IPS-18a (cell line): ENCODE measurements at regions not wholly inside any gene's neighbourhood (a gene's known extent, or its start where the extent isn't known, plus 50 kb on each side); places are given as distances from the start of the nearest gene placed in this dataset.
"Not testable (repeated sequence)": the region's sequence is repeated elsewhere in the genome, so short reads cannot be mapped to it uniquely, and the experiment has no call there.

Experiments used
- H3K27ac ChIP-seq: one replicate; pipeline ENCODE4 v1.5.1; 2013; ENCODE audit warnings: low read length
- H3K27me3 ChIP-seq: one replicate; pipeline ENCODE4 v1.6.1; 2013; ENCODE audit warnings: mild to moderate bottlenecking, low read length; ENCODE audit not compliant: control insufficient read depth, insufficient read depth
- H3K36me3 ChIP-seq: one replicate; pipeline ENCODE4 v1.6.1; 2013; ENCODE audit warnings: low read depth, low read length; ENCODE audit not compliant: control insufficient read depth
- H3K4me1 ChIP-seq: one replicate; pipeline ENCODE4 v1.6.1; 2013; ENCODE audit warnings: low read depth, low read length; ENCODE audit not compliant: control insufficient read depth
- H3K4me3 ChIP-seq: one replicate; pipeline ENCODE4 v1.5.1; 2013; ENCODE audit warnings: low read length
- H3K9ac ChIP-seq: one replicate; pipeline ENCODE4 v1.6.1; 2013; ENCODE audit warnings: mild to moderate bottlenecking, low read length, moderate library complexity
- H3K9me3 ChIP-seq: one replicate; pipeline ENCODE4 v1.6.1; 2013; ENCODE audit warnings: low read depth, low read length; ENCODE audit not compliant: control insufficient read depth

DNA sequence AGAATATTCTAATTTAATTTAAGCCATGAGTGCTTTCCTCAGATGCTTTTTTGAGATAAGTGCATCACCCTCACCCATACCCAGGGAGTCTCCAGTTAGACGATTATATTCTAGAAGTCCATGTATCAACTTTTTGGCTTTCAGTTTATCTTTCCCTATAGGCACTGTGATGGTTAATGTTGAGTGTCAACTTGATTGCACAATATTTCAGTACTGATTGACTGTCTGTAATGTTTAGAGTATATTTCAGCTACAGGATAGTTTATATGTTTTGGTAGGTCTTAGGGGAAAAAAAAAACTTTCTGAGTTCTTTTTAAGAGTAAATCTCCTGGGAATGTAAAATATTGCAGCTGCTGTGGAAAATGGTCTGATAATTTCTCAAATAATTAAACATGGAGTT is 535.4 kb downstream of the ADRA2A start:
- H3K27me3 ChIP-seq, result no peaks in the 10 kb centered on the region
- H3K27ac ChIP-seq, result no peak overlapping the region

DNA sequence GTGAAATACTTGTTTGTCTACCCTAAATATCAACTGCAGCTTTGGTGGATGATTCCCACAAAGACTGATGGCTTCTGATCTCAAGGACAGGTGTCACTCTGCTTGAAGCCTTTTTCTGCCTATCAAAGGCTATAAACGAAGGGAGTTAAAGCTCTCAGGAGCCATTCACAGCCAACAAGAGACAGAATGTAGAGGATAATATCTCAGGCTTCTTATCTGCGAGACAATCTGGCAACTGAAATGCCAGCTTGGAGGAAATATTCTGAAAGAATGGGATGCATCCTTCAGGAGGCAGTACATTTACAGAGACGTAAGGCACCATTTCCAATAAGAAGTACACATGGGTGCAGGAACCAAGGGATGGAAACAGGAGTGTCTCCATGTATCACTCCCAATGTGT is 549.4 kb downstream of the GPAM start:
- H3K9me3 ChIP-seq, result peaks cover 7% of the 10 kb centered on the region
- no peaks in the 10 kb centered on the region for H3K36me3 ChIP-seq
- no peak overlapping the region for H3K9ac ChIP-seq
- H3K27me3 ChIP-seq, result no peaks in the 10 kb centered on the region
- H3K27ac ChIP-seq, result no peak overlapping the region
- H3K4me3 ChIP-seq, result no peak overlapping the region
- H3K4me1 ChIP-seq, result no peaks in the 10 kb centered on the region

More for the DNA sequence above, 535.4 kb downstream of the ADRA2A start:
- no peaks in the 10 kb centered on the region for H3K9me3 ChIP-seq
- H3K9ac ChIP-seq, result no peak overlapping the region
- H3K4me1 ChIP-seq, result peaks cover 5% of the 10 kb centered on the region
- no peak overlapping the region for H3K4me3 ChIP-seq
- H3K36me3 ChIP-seq, result no peaks in the 10 kb centered on the region

DNA sequence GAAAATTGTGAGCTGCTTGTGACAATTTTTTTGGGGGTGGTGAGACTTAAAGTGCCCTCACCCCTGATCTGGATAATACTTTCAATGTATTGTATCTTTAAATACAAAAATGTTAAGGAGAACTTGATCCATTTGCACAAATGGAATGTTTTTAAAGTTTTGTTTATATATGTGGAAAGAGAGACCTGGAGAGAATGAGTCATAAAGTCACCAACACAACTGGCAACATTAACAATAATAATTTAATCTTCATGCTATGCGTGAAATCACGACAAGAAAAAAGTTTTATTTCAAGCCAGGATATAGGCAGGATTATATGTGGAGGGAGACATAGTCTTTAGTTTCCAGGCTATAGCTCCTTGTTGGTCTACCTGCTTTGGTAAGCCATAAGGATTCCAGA is 537.5 kb downstream of the GPAM start:
- Histone ChIP-seq H3K36me3 (no peaks in the 10 kb centered on the region), H3K9me3 (no peaks in the 10 kb centered on the region), H3K4me3 (no peak overlapping the region), H3K27me3 (no peaks in the 10 kb centered on the region), H3K9ac (no peak overlapping the region), H3K27ac (no peak overlapping the region), H3K4me1 (no peaks in the 10 kb centered on the region)

GRCh38 chr10:111648046-111648445 is 535.5 kb downstream of the GPAM start:
- Histone ChIP-seq H3K36me3 (no peaks in the 10 kb centered on the region), H3K4me1 (no peaks in the 10 kb centered on the region), H3K27ac (no peak overlapping the region), H3K9ac (no peak overlapping the region), H3K4me3 (no peak overlapping the region), H3K27me3 (no peaks in the 10 kb centered on the region), H3K9me3 (no peaks in the 10 kb centered on the region)

DNA sequence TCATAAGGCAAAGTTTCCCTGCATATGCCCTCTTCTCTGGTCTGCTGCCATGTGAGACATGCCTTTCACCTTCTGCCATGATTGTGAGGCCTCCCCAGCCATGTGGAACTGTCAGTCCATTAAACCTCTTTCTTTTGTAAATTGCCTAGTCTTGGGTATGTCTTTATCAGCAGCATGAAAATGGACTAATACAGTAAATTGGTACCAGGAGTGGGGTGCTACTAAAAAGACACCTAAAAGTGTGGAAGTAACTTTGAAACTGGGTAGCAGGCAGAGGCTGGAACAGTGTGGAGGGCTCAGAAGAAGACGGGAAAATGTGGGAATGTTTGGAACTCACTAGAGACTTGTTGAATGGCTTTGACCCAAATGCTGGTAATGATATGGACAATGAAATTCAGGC is 534.5 kb downstream of the GPAM start:
- not testable (repeated sequence) for H3K27me3 ChIP-seq, H3K27ac ChIP-seq, H3K9me3 ChIP-seq, H3K9ac ChIP-seq, H3K4me3 ChIP-seq, H3K4me1 ChIP-seq, H3K36me3 ChIP-seq

- H3K9me3 ChIP-seq, result no peaks in the 10 kb centered on the region
- no peak overlapping the region for H3K27ac ChIP-seq
- no peak overlapping the region for H3K9ac ChIP-seq
- H3K4me1 ChIP-seq, result no peaks in the 10 kb centered on the region
- H3K36me3 ChIP-seq, result no peaks in the 10 kb centered on the region
- H3K27me3 ChIP-seq, result no peaks in the 10 kb centered on the region
- H3K4me3 ChIP-seq, result no peak overlapping the region
Measured at GRCh38 chr10:111650088-111650487, 533.5 kb downstream of the GPAM start.

- Histone ChIP-seq H3K9ac (no peak overlapping the region), H3K27ac (no peak overlapping the region), H3K36me3 (no peaks in the 10 kb centered on the region), H3K27me3 (no peaks in the 10 kb centered on the region), H3K9me3 (no peaks in the 10 kb centered on the region), H3K4me3 (no peak overlapping the region), H3K4me1 (no peaks in the 10 kb centered on the region)
Measured at GRCh38 chr10:111656066-111656465, 527.5 kb downstream of the GPAM start.

DNA sequence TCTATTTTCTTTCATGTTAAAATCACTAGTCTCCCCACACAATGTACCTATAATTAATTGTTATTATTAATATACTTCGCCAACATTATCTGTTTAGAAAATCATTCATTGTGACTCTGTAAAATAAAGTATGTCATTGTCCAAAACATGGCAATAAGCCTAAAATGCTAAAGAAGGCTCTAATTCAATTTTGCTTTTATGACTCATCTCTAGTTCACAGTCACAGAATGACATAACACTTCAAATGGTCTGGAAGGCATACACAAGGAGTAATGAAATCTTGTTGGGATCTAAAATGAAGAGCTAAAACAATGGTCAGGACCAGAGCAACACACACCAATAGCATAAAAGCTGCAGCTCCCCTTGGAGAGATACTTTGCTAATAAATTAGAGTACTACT is 505.8 kb downstream of the GPAM start:
- Histone ChIP-seq H3K36me3 (no peaks in the 10 kb centered on the region), H3K9me3 (no peaks in the 10 kb centered on the region), H3K4me3 (no peak overlapping the region), H3K27ac (no peak overlapping the region), H3K27me3 (no peaks in the 10 kb centered on the region), H3K9ac (no peak overlapping the region), H3K4me1 (no peaks in the 10 kb centered on the region)

DNA sequence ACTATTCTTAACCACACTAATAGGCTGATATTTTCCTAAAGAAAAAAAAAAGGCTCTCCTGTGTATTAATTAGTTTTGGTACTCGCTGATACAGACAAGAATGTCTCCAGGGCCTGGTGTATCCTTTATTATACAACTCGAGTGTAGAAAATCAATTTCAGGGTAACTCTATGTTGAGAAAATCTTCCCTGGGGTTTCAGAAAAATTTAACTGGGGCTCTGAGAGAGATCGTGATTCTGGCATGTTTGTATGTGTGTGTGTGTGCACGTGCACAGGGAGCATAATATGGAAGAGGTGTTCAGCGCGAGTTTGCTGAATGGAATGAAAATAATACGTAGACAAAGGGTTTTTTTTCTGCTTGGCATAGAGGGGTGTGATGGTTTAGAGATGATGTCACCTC is 496.8 kb downstream of the GPAM start:
- Histone ChIP-seq H3K27me3 (no peaks in the 10 kb centered on the region), H3K4me3 (no peak overlapping the region), H3K36me3 (no peaks in the 10 kb centered on the region), H3K27ac (no peak overlapping the region), H3K9me3 (no peaks in the 10 kb centered on the region), H3K4me1 (no peaks in the 10 kb centered on the region), H3K9ac (no peak overlapping the region)

DNA sequence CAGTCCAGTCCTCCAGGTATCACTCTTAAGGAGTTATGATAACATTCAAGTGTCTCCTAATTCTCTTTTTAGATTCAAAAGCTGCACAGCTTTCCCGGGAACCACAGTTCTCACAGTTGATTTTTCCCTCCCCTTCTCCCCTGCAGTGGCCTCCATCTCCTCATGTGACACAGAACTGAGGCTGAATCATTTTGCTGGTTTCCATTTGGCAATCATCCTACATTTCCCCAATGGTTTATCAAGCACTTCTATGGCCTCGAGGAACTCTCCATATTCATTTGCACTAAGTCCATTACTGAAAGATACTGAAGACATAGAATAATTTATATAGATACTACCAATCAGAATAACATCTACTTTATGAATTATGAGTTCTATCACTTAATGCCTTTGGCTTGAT is 484.9 kb downstream of the GPAM start:
- H3K27me3 ChIP-seq, result no peaks in the 10 kb centered on the region
- H3K36me3 ChIP-seq, result no peaks in the 10 kb centered on the region
- H3K9ac ChIP-seq, result no peak overlapping the region
- no peak overlapping the region for H3K4me3 ChIP-seq
- no peaks in the 10 kb centered on the region for H3K9me3 ChIP-seq
- H3K27ac ChIP-seq, result no peak overlapping the region
- H3K4me1 ChIP-seq, result no peaks in the 10 kb centered on the region

GRCh38 chr10:111703986-111704385 is 479.6 kb downstream of the GPAM start:
- H3K36me3 ChIP-seq, result no peaks in the 10 kb centered on the region
- no peak overlapping the region for H3K27ac ChIP-seq
- no peak overlapping the region for H3K4me3 ChIP-seq
- no peaks in the 10 kb centered on the region for H3K27me3 ChIP-seq
- H3K9ac ChIP-seq, result no peak overlapping the region
- no peaks in the 10 kb centered on the region for H3K4me1 ChIP-seq
- H3K9me3 ChIP-seq, result no peaks in the 10 kb centered on the region

DNA sequence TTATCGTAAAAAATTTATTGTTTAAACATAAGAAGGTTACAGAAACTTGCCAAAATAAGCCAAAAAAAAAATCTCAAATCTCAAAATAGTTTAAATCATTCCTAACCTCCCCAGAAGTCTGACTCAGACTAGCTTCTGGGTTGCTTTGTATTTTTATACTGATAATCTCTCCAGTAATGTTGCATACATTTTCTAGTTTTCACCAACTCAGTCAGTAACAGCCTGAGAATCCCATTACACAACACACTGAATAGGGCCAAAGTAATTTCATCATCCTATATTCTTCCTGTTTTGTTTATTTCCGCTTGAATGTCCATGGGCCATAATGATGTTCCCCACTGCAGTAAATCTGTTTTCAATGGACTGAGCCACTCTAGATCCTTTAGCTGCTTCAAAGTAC is 478.5 kb downstream of the GPAM start:
- H3K27me3 ChIP-seq, result no peaks in the 10 kb centered on the region
- no peak overlapping the region for H3K9ac ChIP-seq
- H3K36me3 ChIP-seq, result no peaks in the 10 kb centered on the region
- H3K4me1 ChIP-seq, result no peaks in the 10 kb centered on the region
- no peaks in the 10 kb centered on the region for H3K9me3 ChIP-seq
- no peak overlapping the region for H3K4me3 ChIP-seq
- H3K27ac ChIP-seq, result no peak overlapping the region

- H3K4me3 ChIP-seq, result no peak overlapping the region
- H3K9ac ChIP-seq, result no peak overlapping the region
- H3K36me3 ChIP-seq, result no peaks in the 10 kb centered on the region
- no peaks in the 10 kb centered on the region for H3K4me1 ChIP-seq
- H3K27me3 ChIP-seq, result no peaks in the 10 kb centered on the region
- no peaks in the 10 kb centered on the region for H3K9me3 ChIP-seq
- no peak overlapping the region for H3K27ac ChIP-seq
Measured at GRCh38 chr10:111706331-111706730, 477.2 kb downstream of the GPAM start.
